ENCODE measurements at regions not wholly inside any gene's neighbourhood (a gene's known extent, or its start where the extent isn't known, plus 50 kb on each side); places are given as distances from the start of the nearest gene placed in this dataset.

DNA sequence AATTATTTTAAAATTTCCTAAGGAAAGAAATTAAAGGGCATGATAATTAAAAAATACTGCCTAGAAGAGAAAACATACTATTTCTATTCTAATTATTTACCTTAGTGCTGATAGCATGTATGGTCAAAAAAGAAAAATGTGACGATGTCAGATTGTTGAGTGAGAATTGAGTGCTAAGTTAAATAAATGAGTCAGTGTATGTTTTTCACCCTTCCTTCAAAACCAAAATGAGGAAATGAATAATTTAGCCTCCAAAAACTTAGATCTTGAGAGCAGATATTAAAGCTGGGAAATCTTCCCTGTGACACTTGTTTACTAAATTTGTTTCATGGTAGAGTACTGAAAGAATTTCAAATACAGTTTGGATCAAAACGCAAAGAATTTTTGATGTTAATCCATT lies 58.6 kb upstream of the NYAP2 start:
- no peak for TF ChIP-seq EP300 (IDR thresholded peaks at IDR 0.05)
- TF ChIP-seq POLR2A (IDR thresholded peaks at IDR 0.05) = no peak
- Histone ChIP-seq H3K36me3 (no peaks in the 10 kb centered on the region), H3K4me3 (no peak overlapping the region), H3K27me3 (no peaks in the 10 kb centered on the region), H3K4me1 (ENCODE audit: insufficient read depth) (no peaks in the 10 kb centered on the region), H3K9me3 (no peaks in the 10 kb centered on the region), H3K27ac (no peak overlapping the region)
- intact Hi-C loops (cut with DNase I) = no loop called here
- DNase-seq = no peak
- WGBS, 3 donors = 66 to 72% (median 70%) methylated on average over 2 of the region's 2 CpGs

- Histone ChIP-seq H3K4me3 (no peak overlapping the region), H3K9me3 (no peaks in the 10 kb centered on the region)
- WGBS, 3 donors = 0 to 8% (median 4%) methylated on average over 1 of the region's 1 CpG
Observed at GRCh38 chr2:225337183-225337582, 62.3 kb upstream of the NYAP2 start.

DNA sequence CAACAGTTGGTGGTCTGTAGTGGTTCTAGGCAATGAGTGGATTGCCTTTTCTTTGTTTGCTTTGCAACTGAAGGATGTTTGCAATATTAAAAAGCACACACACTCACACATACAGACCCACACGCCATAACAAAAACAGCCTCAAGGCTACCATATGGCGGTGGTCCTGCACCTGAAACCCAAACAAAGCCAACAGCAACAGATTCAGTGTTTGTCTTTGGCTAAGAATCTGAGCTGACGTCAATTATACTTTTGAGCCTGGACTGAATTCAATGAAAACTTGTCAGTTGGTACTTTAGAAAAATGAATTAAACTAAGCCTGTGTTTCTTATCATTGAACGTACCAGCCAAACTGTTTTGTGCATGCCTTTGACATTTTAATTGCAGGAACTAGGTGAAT lies 65.0 kb upstream of the NYAP2 start:
- 6 to 28% (median 11%) methylated on average over 4 of the region's 4 CpGs for WGBS, 3 donors
- no peak overlapping the region for H3K27ac ChIP-seq
- H3K27me3 ChIP-seq = no peaks in the 10 kb centered on the region
- H3K9me3 ChIP-seq = no peaks in the 10 kb centered on the region
- no peak for DNase-seq
- no peaks in the 10 kb centered on the region for H3K36me3 ChIP-seq
- no peak overlapping the region for H3K4me3 ChIP-seq
- intact Hi-C loops (cut with DNase I) = no loop called here
- TF ChIP-seq POLR2A (IDR thresholded peaks at IDR 0.05) = no peak
- no peak for TF ChIP-seq EP300 (IDR thresholded peaks at IDR 0.05)
- TF ChIP-seq, protein P1, sequence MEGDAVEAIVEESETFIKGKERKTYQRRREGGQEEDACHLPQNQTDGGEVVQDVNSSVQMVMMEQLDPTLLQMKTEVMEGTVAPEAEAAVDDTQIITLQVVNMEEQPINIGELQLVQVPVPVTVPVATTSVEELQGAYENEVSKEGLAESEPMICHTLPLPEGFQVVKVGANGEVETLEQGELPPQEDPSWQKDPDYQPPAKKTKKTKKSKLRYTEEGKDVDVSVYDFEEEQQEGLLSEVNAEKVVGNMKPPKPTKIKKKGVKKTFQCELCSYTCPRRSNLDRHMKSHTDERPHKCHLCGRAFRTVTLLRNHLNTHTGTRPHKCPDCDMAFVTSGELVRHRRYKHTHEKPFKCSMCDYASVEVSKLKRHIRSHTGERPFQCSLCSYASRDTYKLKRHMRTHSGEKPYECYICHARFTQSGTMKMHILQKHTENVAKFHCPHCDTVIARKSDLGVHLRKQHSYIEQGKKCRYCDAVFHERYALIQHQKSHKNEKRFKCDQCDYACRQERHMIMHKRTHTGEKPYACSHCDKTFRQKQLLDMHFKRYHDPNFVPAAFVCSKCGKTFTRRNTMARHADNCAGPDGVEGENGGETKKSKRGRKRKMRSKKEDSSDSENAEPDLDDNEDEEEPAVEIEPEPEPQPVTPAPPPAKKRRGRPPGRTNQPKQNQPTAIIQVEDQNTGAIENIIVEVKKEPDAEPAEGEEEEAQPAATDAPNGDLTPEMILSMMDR (IDR thresholded peaks at IDR 0.05) = no peak
- H3K4me1 ChIP-seq (ENCODE audit: insufficient read depth) = no peaks in the 10 kb centered on the region

More at GRCh38 chr2:225337183-225337582, 62.3 kb upstream of the NYAP2 start:
- Histone ChIP-seq H3K27me3 (no peaks in the 10 kb centered on the region), H3K4me1 (ENCODE audit: insufficient read depth) (no peaks in the 10 kb centered on the region), H3K27ac (no peak overlapping the region), H3K36me3 (no peaks in the 10 kb centered on the region)
- DNase-seq = no peak
- intact Hi-C loops (cut with DNase I) = no loop called here
- TF ChIP-seq, protein P1 (IDR thresholded peaks at IDR 0.05) = no peak
- TF ChIP-seq POLR2A (IDR thresholded peaks at IDR 0.05) = no peak
- TF ChIP-seq EP300 (IDR thresholded peaks at IDR 0.05) = no peak

GRCh38 chr2:225328192-225328591 lies 71.3 kb upstream of the NYAP2 start:
- intact Hi-C loops (cut with DNase I) = no loop called here
- H3K9me3 ChIP-seq = no peaks in the 10 kb centered on the region
- no peaks in the 10 kb centered on the region for H3K4me1 ChIP-seq (ENCODE audit: insufficient read depth)
- DNase-seq = no peak
- no peak overlapping the region for H3K27ac ChIP-seq
- no peaks in the 10 kb centered on the region for H3K36me3 ChIP-seq
- TF ChIP-seq EP300 (IDR thresholded peaks at IDR 0.05) (no peak), POLR2A (IDR thresholded peaks at IDR 0.05) (no peak)
- TF ChIP-seq, protein P1 (IDR thresholded peaks at IDR 0.05) = no peak
- no peak overlapping the region for H3K4me3 ChIP-seq
- 22 to 36% (median 31%) methylated on average over 4 of the region's 4 CpGs for WGBS, 3 donors
- no peaks in the 10 kb centered on the region for H3K27me3 ChIP-seq

- no peak overlapping the region for H3K27ac ChIP-seq
- H3K4me3 ChIP-seq = no peak overlapping the region
- H3K36me3 ChIP-seq = no peaks in the 10 kb centered on the region
- DNase-seq = no peak
- intact Hi-C loops (cut with DNase I) = no loop called here
- no peaks in the 10 kb centered on the region for H3K9me3 ChIP-seq
- TF ChIP-seq POLR2A (IDR thresholded peaks at IDR 0.05) (no peak), EP300 (IDR thresholded peaks at IDR 0.05) (no peak)
- TF ChIP-seq, protein P1 (IDR thresholded peaks at IDR 0.05) = no peak
- no peaks in the 10 kb centered on the region for H3K27me3 ChIP-seq
- no peaks in the 10 kb centered on the region for H3K4me1 ChIP-seq (ENCODE audit: insufficient read depth)
- WGBS, 3 donors = 54 to 63% (median 57%) methylated on average over 1 of the region's 1 CpG
Observed at GRCh38 chr2:225326969-225327368, 72.5 kb upstream of the NYAP2 start.

Measured in ovary (tissue), 7 donors.